H1 (cell line): ENCODE measurements at regions not wholly inside any gene's neighbourhood (a gene's known extent, or its start where the extent isn't known, plus 50 kb on each side); places are given as distances from the start of the nearest gene placed in this dataset.

Experiments
- CTCF ChIA-PET: fragments of 300-600 bp; sonication (Branson Sonifier 250); formaldehyde crosslinking; loops from one replicate; lab custom pipeline; 2021; ENCODE audit not compliant: partially characterized antibody; lab: Charles Lee
- POLR2A ChIA-PET: fragments of 300-600 bp; sonication (Branson Sonifier 250); formaldehyde crosslinking; loops from one replicate; lab custom pipeline; 2021; ENCODE audit warnings: inconsistent platforms; ENCODE audit not compliant: partially characterized antibody; lab: Charles Lee
- DNase-seq, 2 experiments: peaks; one replicate each; pipeline versions ENCODE4 v3.0.0 to v3.0.0-alpha.2; 2010 to 2022; ENCODE audit warnings: low spot score in 2 of 2, low read depth in 1 of 2, mixed read lengths in 1 of 2
- FAIRE-seq: peaks from 2 replicates; lab custom pipeline; 2011; peaks lifted over from hg19 to GRCh38; lab: Jason Lieb, UNC
- H2AFZ ChIP-seq: 2 replicates; pipeline ENCODE4 v1.8.1; 2012; ENCODE audit warnings: low read length, inconsistent platforms
- H2AK5ac ChIP-seq: 2 replicates; pipeline ENCODE4 v1.6.1; 2013; ENCODE audit warnings: low read depth, low read length
- H2BK120ac ChIP-seq: replicated peaks from 2 replicates; pipeline ENCODE3; 2013; ENCODE audit warnings: low read depth, low read length, inconsistent platforms
- H2BK12ac ChIP-seq: 2 replicates; pipeline ENCODE4 v1.6.1; 2013; ENCODE audit warnings: low read depth, low read length
- H2BK15ac ChIP-seq: 2 replicates; pipeline ENCODE4 v1.6.1; 2013; ENCODE audit warnings: low read length
- H2BK20ac ChIP-seq: 2 replicates; pipeline ENCODE4 v1.6.1; 2013; ENCODE audit warnings: low read length
- H2BK5ac ChIP-seq: 2 replicates; pipeline ENCODE4 v1.6.1; 2013; ENCODE audit warnings: low read depth, low read length
- H3K14ac ChIP-seq: 2 replicates; pipeline ENCODE4 v1.6.1; 2013; ENCODE audit warnings: inconsistent platforms; ENCODE audit not compliant: insufficient read length
- H3K18ac ChIP-seq: 2 replicates; pipeline ENCODE4 v1.6.1; 2013; ENCODE audit warnings: low read length; ENCODE audit errors: extremely low read depth
- H3K23ac ChIP-seq: 2 replicates; pipeline ENCODE4 v1.6.1; 2013; ENCODE audit warnings: inconsistent platforms; ENCODE audit not compliant: insufficient read length
- H3K23me2 ChIP-seq: 2 replicates; pipeline ENCODE4 v1.6.1; 2013; ENCODE audit warnings: low read depth, low read length
- H3K27ac ChIP-seq: 2 replicates; pipeline ENCODE4 v1.6.1; 2011; ENCODE audit warnings: low read depth, low read length, inconsistent platforms
- H3K27me3 ChIP-seq, 4 experiments: replicated peaks in 1 of 4; 1 replicate in 1 of 4; 2 replicates in 3 of 4; pipeline versions ENCODE4 v1.6.1 to v1.8.1; 2011 to 2013; ENCODE audit warnings: low read length in 3 of 4, mild to moderate bottlenecking in 3 of 4, inconsistent platforms in 2 of 4, mixed read lengths in 2 of 4, moderate library complexity in 1 of 4; ENCODE audit not compliant: control insufficient read depth in 3 of 4, insufficient read depth in 3 of 4; ENCODE audit errors: extremely low read depth in 1 of 4
- H3K36me3 ChIP-seq, 4 experiments: 2 replicates each; pipeline versions ENCODE4 v1.6.1 to v1.8.1; 2011 to 2013; ENCODE audit warnings: mild to moderate bottlenecking in 4 of 4, low read length in 3 of 4, moderate library complexity in 2 of 4, control low read depth in 1 of 4, inconsistent platforms in 1 of 4; ENCODE audit not compliant: insufficient read depth in 4 of 4, control insufficient read depth in 2 of 4
- H3K4ac ChIP-seq: replicated peaks from 2 replicates; pipeline ENCODE3; 2013; ENCODE audit warnings: low read length, low read depth, mixed read lengths, inconsistent platforms; ENCODE audit not compliant: insufficient read length
- H3K4me1 ChIP-seq, 4 experiments: replicated peaks in 1 of 4; 1 replicate in 1 of 4; 2 replicates in 3 of 4; pipeline versions ENCODE4 v1.6.1 to v1.8.1; 2011 to 2013; ENCODE audit warnings: low read length in 3 of 4, inconsistent platforms in 2 of 4, mixed read lengths in 1 of 4; ENCODE audit not compliant: insufficient read depth in 4 of 4, control insufficient read depth in 3 of 4
- H3K4me2 ChIP-seq, 2 experiments: 2 replicates each; pipeline versions ENCODE4 v1.6.1 to v1.8.1; 2011 to 2013; ENCODE audit warnings: low read depth in 2 of 2, low read length in 2 of 2, control low read depth in 1 of 2, inconsistent platforms in 1 of 2, mild to moderate bottlenecking in 1 of 2; ENCODE audit not compliant: insufficient read depth in 1 of 2
- H3K4me3 ChIP-seq, 4 experiments: fragments of 200-600, 300-600 bp in 1 of 4; sonication (generic), shearing (Covaris generic), sonication (Bioruptor Twin) in 1 of 4; 2 replicates each; pipeline versions ENCODE4 v1.5.1 to v1.8.1; 2011 to 2016; ENCODE audit warnings: low read length in 4 of 4, low read depth in 3 of 4, control low read depth in 2 of 4, inconsistent platforms in 2 of 4, mild to moderate bottlenecking in 2 of 4, mixed read lengths in 1 of 4, moderate library complexity in 1 of 4; ENCODE audit not compliant: insufficient read depth in 2 of 4; ENCODE audit errors: extremely low read depth in 1 of 4
- H3K56ac ChIP-seq: replicated peaks from 2 replicates; pipeline ENCODE3; 2013; ENCODE audit warnings: low read depth, mild to moderate bottlenecking, mixed read lengths, low read length, inconsistent platforms; ENCODE audit not compliant: insufficient read length
- H3K79me1 ChIP-seq: 2 replicates; pipeline ENCODE4 v1.6.1; 2013; ENCODE audit warnings: low read depth, low read length, control low read depth
- H3K79me2 ChIP-seq, 2 experiments: 2 replicates each; pipeline versions ENCODE4 v1.6.1 to v1.8.1; 2012 to 2013; ENCODE audit warnings: low read length in 2 of 2, mild to moderate bottlenecking in 2 of 2, inconsistent platforms in 1 of 2; ENCODE audit not compliant: insufficient read depth in 2 of 2, control insufficient read depth in 1 of 2
- H3K9ac ChIP-seq, 4 experiments: replicated peaks in 1 of 4; 1 replicate in 1 of 4; 2 replicates in 3 of 4; pipeline versions ENCODE4 v1.6.1 to v1.8.1; 2011 to 2013; ENCODE audit warnings: low read depth in 3 of 4, low read length in 3 of 4, control low read depth in 2 of 4, mild to moderate bottlenecking in 2 of 4, moderate library complexity in 2 of 4, inconsistent platforms in 1 of 4; ENCODE audit errors: extremely low read depth in 1 of 4
- H3K9me3 ChIP-seq, 2 experiments: 2 replicates each; pipeline versions ENCODE4 v1.6.1 to v1.8.1; 2012 to 2013; ENCODE audit warnings: mild to moderate bottlenecking in 2 of 2, moderate library complexity in 2 of 2, control low read depth in 1 of 2, inconsistent platforms in 1 of 2, low read depth in 1 of 2, low read length in 1 of 2, mixed read lengths in 1 of 2; ENCODE audit not compliant: insufficient read depth in 2 of 2
- H4K20me1 ChIP-seq, 2 experiments: replicated peaks in 1 of 2; 2 replicates each; pipeline versions ENCODE3 to v1.8.1; 2011 to 2013; ENCODE audit warnings: inconsistent platforms in 2 of 2, low read length in 2 of 2, mild to moderate bottlenecking in 1 of 2; ENCODE audit not compliant: insufficient read depth in 2 of 2, control insufficient read depth in 1 of 2
- H4K5ac ChIP-seq: 2 replicates; pipeline ENCODE4 v1.6.1; 2013; ENCODE audit warnings: low read length, low read depth, mixed read lengths, inconsistent platforms; ENCODE audit not compliant: insufficient read length
- H4K8ac ChIP-seq: 2 replicates; pipeline ENCODE4 v1.8.0; 2013; ENCODE audit warnings: mild to moderate bottlenecking, moderate library complexity, low read length, inconsistent platforms; ENCODE audit not compliant: insufficient read depth; ENCODE audit errors: extremely low read depth
- H4K91ac ChIP-seq: replicated peaks from 2 replicates; pipeline ENCODE3; 2013; ENCODE audit warnings: low read length, mixed read lengths, inconsistent platforms; ENCODE audit not compliant: insufficient read length
- CTBP2 ChIP-seq: IDR thresholded peaks from 2 replicates; pipeline ENCODE4 v1.7.0; 2011; ENCODE audit warnings: borderline replicate concordance, mild to moderate bottlenecking, moderate library complexity, mixed read lengths, low read length; ENCODE audit not compliant: insufficient read depth, insufficient read length
- GTF2F1 ChIP-seq: IDR thresholded peaks from 2 replicates; pipeline ENCODE4 v1.6.1; 2012; ENCODE audit warnings: low read depth, low read length, improper control_type of control experiment, borderline replicate concordance
- JUN ChIP-seq: IDR thresholded peaks from 2 replicates; pipeline ENCODE4 v1.6.1; 2011; ENCODE audit warnings: low read depth, mild to moderate bottlenecking, improper control_type of control experiment, low read length
- POLR2AphosphoS5 ChIP-seq: IDR thresholded peaks from 2 replicates; pipeline ENCODE4 v1.6.1; 2011; ENCODE audit warnings: low read depth, low read length
- TCF12 ChIP-seq: IDR thresholded peaks from 2 replicates; pipeline ENCODE4 v1.6.1; 2011; ENCODE audit warnings: low read depth, mild to moderate bottlenecking, low read length
- WGBS, 2 experiments: shearing (Covaris generic) in 1 of 2; methylation state at CpG; one replicate each; pipeline versions ENCODE4 v1.1.6 to v1.1.7; 2013 to 2015; ENCODE audit warnings: low lambda C conversion rate in 2 of 2, mixed read lengths in 2 of 2, inconsistent platforms in 1 of 2, low coverage in 1 of 2, missing lambda C conversion rate in 1 of 2; ENCODE audit not compliant: insufficient replicate concordance in 2 of 2, insufficient coverage in 1 of 2, insufficient read length in 1 of 2; ENCODE audit errors: extremely low coverage in 1 of 2, missing lambda C conversion rate in 1 of 2; 5-methylcytosine and 5-hydroxymethylcytosine counted together

- CTCF ChIA-PET: no interaction called here
- FAIRE-seq: no peak
- no peak overlapping the region for H2BK5ac ChIP-seq
- TF ChIP-seq GTF2F1 (no peak), TCF12 (no peak), JUN (no peak), POLR2AphosphoS5 (no peak), CTBP2 (no peak)
Measured at GRCh38 chr16:86642087-86642486, 63.7 kb downstream of the FOXL1 start.

More at GRCh38 chr16:86642087-86642486, 63.7 kb downstream of the FOXL1 start:
- Histone ChIP-seq H3K36me3 (no peaks in the 10 kb centered on the region), H3K23me2 (no peaks in the 10 kb centered on the region), H2AK5ac (no peak overlapping the region), H4K91ac (no peak overlapping the region), H3K79me2 (no peaks in the 10 kb centered on the region), H2BK20ac (no peak overlapping the region), H4K20me1 (no peaks in the 10 kb centered on the region), H3K79me1 (no peaks in the 10 kb centered on the region), H3K4me3 (no peak overlapping the region), H2AFZ (no peak overlapping the region), H2BK120ac (no peak overlapping the region), H3K4me2 (no peak overlapping the region), H3K9ac (no peak overlapping the region), H3K27ac (no peak overlapping the region), H2BK15ac (no peak overlapping the region), H3K9me3 (0 out of 4 replicates have a peak, but pooled peaks cover 0 to 10% of the 10 kb centered on the region in 2 experiments), H3K4me1 (no peaks in the 10 kb centered on the region), H2BK12ac (no peak overlapping the region), H4K8ac (no peak overlapping the region), H4K5ac (no peak overlapping the region), H3K18ac (no peak overlapping the region), H3K56ac (no peak overlapping the region), H3K23ac (no peak overlapping the region), H3K14ac (no peak overlapping the region), H3K4ac (no peak overlapping the region), H3K27me3 (no peaks in the 10 kb centered on the region; a peak in 1 of 7 replicates)
- WGBS, 2 experiments: 77% methylated on average over 1 of the region's 1 CpG; no CpG with 5 or more reads in 1 of the 2 experiments
- no peak for DNase-seq
- POLR2A ChIA-PET: no interaction called here
